HEK293 (cell line): ENCODE measurements at regions not wholly inside any gene's neighbourhood (a gene's known extent, or its start where the extent isn't known, plus 50 kb on each side); places are given as distances from the start of the nearest gene placed in this dataset.

Experiments used
- CTCF ChIA-PET: fragments of 350-600 bp; formaldehyde crosslinking; extraction: SDS; loops from one replicate; lab custom pipeline; 2021; ENCODE audit warnings: antibody characterized with exemption; lab: Yijun Ruan, JAX
- POLR2A ChIA-PET: fragments of 300-600 bp; formaldehyde crosslinking; extraction: SDS; loops from one replicate; lab custom pipeline; 2020; ENCODE audit warnings: antibody characterized with exemption, inconsistent platforms; lab: Yijun Ruan, JAX
- H3K27ac ChIP-seq: fragments of 200-500 bp; sonication (Bioruptor generic); 2 replicates; pipeline ENCODE4 v1.5.1; 2014; ENCODE audit warnings: low read depth, low read length, control low read depth, inconsistent platforms; ENCODE audit errors: extremely low read depth
- H3K36me3 ChIP-seq, 2 experiments: fragments of 200-500 bp in 1 of 2; sonication (Bioruptor generic) in 1 of 2; 1 replicate in 1 of 2; 2 replicates in 1 of 2; pipeline ENCODE4 v1.5.1; 2014 to 2017; ENCODE audit warnings: inconsistent platforms in 2 of 2, low read length in 2 of 2; ENCODE audit not compliant: control insufficient read depth in 2 of 2, insufficient read depth in 1 of 2
- H3K4me1 ChIP-seq: fragments of 200-500 bp; sonication (Bioruptor generic); 2 replicates; pipeline ENCODE4 v1.5.1; 2014; ENCODE audit warnings: mild to moderate bottlenecking, low read length, inconsistent platforms; ENCODE audit not compliant: control insufficient read depth, insufficient read depth
- H3K4me3 ChIP-seq: 2 replicates; pipeline ENCODE4 v1.5.1; 2011; ENCODE audit warnings: low read depth, mild to moderate bottlenecking, control low read depth, low read length, moderate library complexity
- H3K9me3 ChIP-seq: fragments of 200-500 bp; sonication (Bioruptor generic); 2 replicates; pipeline ENCODE4 v1.5.1; 2014; ENCODE audit warnings: low read depth, low read length, inconsistent platforms; ENCODE audit not compliant: control insufficient read depth, insufficient read depth
- EGR2 ChIP-seq: fragments of 450-650 bp; formaldehyde crosslinking; IDR thresholded peaks from 2 replicates; pipeline ENCODE4 v1.5.1; 2016; ENCODE audit warnings: low read depth, missing biosample characterization, missing genetic modification characterization
- HOXD13 ChIP-seq: sonication (generic); formaldehyde crosslinking; IDR thresholded peaks from 2 replicates; pipeline ENCODE4 v1.8.0; 2022; ENCODE audit warnings: missing genetic modification reagents, borderline replicate concordance
- KLF7 ChIP-seq: fragments of 450-650 bp; formaldehyde crosslinking; IDR thresholded peaks from 2 replicates; pipeline ENCODE4 v1.5.1; 2016; ENCODE audit warnings: missing biosample characterization, missing genetic modification characterization, borderline replicate concordance
- RBAK ChIP-seq: fragments of 450-650 bp; formaldehyde crosslinking; IDR thresholded peaks from 2 replicates; pipeline ENCODE4 v1.5.1; 2016; ENCODE audit warnings: missing biosample characterization, missing genetic modification characterization
- ZBTB1 ChIP-seq: fragments of 450-650 bp; formaldehyde crosslinking; IDR thresholded peaks from 2 replicates; pipeline ENCODE4 v1.5.1; 2016; ENCODE audit warnings: missing biosample characterization, missing genetic modification characterization
- ZBTB20 ChIP-seq: fragments of 450-650 bp; formaldehyde crosslinking; IDR thresholded peaks from 2 replicates; pipeline ENCODE4 v1.5.1; 2016; ENCODE audit warnings: missing biosample characterization, missing genetic modification characterization
- ZNF155 ChIP-seq: fragments of 450-650 bp; formaldehyde crosslinking; IDR thresholded peaks from 2 replicates; pipeline ENCODE4 v1.5.1; 2016; ENCODE audit warnings: missing biosample characterization, missing genetic modification characterization
- ZNF16 ChIP-seq: fragments of 450-650 bp; formaldehyde crosslinking; IDR thresholded peaks from 2 replicates; pipeline ENCODE4 v1.5.1; 2016; ENCODE audit warnings: low read depth, missing biosample characterization, missing genetic modification characterization
- ZNF169 ChIP-seq: fragments of 450-650 bp; formaldehyde crosslinking; IDR thresholded peaks from 2 replicates; pipeline ENCODE4 v1.5.1; 2016; ENCODE audit warnings: missing biosample characterization, missing genetic modification characterization
- ZNF202 ChIP-seq: fragments of 450-650 bp; formaldehyde crosslinking; IDR thresholded peaks from 2 replicates; pipeline ENCODE4 v1.5.1; 2016; ENCODE audit warnings: missing biosample characterization, missing genetic modification characterization, borderline replicate concordance
- ZNF354C ChIP-seq: fragments of 450-650 bp; formaldehyde crosslinking; IDR thresholded peaks from 2 replicates; pipeline ENCODE4 v1.5.1; 2016; ENCODE audit warnings: missing biosample characterization, missing genetic modification characterization, low read depth, borderline replicate concordance
- ZNF366 ChIP-seq: fragments of 450-650 bp; formaldehyde crosslinking; conservative IDR thresholded peaks from 2 replicates; pipeline ENCODE4 v1.5.1; 2016; ENCODE audit warnings: missing biosample characterization, missing genetic modification characterization
- ZNF473 ChIP-seq: fragments of 450-650 bp; formaldehyde crosslinking; IDR thresholded peaks from 2 replicates; pipeline ENCODE4 v1.5.1; 2017; ENCODE audit warnings: missing biosample characterization, missing genetic modification characterization
- ZNF48 ChIP-seq: fragments of 450-650 bp; formaldehyde crosslinking; IDR thresholded peaks from 2 replicates; pipeline ENCODE4 v1.5.1; 2016; ENCODE audit warnings: missing biosample characterization, missing genetic modification characterization
- ZNF561 ChIP-seq: fragments of 450-650 bp; IDR thresholded peaks from 2 replicates; pipeline ENCODE4 v1.5.1; 2018; ENCODE audit warnings: missing biosample characterization, missing genetic modification characterization, borderline replicate concordance
- ZNF600 ChIP-seq: fragments of 450-650 bp; formaldehyde crosslinking; IDR thresholded peaks from 2 replicates; pipeline ENCODE4 v1.5.1; 2016; ENCODE audit warnings: missing biosample characterization, missing genetic modification characterization
- ZNF610 ChIP-seq: fragments of 450-650 bp; formaldehyde crosslinking; IDR thresholded peaks from 2 replicates; pipeline ENCODE4 v1.5.1; 2016; ENCODE audit warnings: missing biosample characterization, missing genetic modification characterization, borderline replicate concordance
- ZNF707 ChIP-seq: fragments of 450-650 bp; formaldehyde crosslinking; IDR thresholded peaks from 2 replicates; pipeline ENCODE4 v1.5.1; 2016; ENCODE audit warnings: missing biosample characterization, missing genetic modification characterization
- ZNF76 ChIP-seq: fragments of 450-650 bp; formaldehyde crosslinking; IDR thresholded peaks from 2 replicates; pipeline ENCODE4; 2016; ENCODE audit warnings: low read depth, missing biosample characterization, missing genetic modification characterization, borderline replicate concordance
- TF ChIP-seq, protein P1 (sequence below): fragments of 450-650 bp; formaldehyde crosslinking; IDR thresholded peaks from 2 replicates; pipeline ENCODE4 v1.5.1; 2017; ENCODE audit warnings: missing biosample characterization, missing genetic modification characterization
- TF ChIP-seq, protein P2 (sequence below): fragments of 450-650 bp; formaldehyde crosslinking; conservative IDR thresholded peaks from 2 replicates; pipeline ENCODE4 v1.5.1; 2016; ENCODE audit warnings: low read depth, missing biosample characterization, missing genetic modification characterization
- TF ChIP-seq, protein P3 (sequence below): fragments of 450-650 bp; formaldehyde crosslinking; IDR thresholded peaks from 2 replicates; pipeline ENCODE4 v1.5.1; 2016; ENCODE audit warnings: missing biosample characterization, missing genetic modification characterization
- TF ChIP-seq, protein P4 (sequence below): fragments of 450-650 bp; formaldehyde crosslinking; IDR thresholded peaks from 2 replicates; pipeline ENCODE4 v1.5.1; 2016; ENCODE audit warnings: missing biosample characterization, missing genetic modification characterization

DNA sequence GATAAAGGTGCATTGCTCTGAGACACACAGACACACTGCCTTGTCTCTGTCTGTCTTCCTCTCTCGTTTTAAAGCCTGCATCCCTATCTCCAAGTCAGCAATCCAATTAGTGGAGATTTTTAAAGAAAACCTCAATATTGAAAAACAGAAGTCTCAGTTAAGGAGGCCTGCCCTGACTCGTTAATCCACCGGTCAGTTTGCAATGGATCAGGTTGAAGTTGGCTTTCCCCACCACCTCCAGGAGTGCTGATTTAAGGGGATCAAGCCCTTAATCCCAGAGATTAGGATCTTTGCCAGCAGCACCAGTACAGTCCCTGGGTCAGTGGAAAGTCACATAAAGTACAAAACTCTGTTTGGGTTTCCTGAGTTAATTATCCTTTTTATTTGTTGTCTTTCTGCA, 271.1 kb upstream of the ASIC2 start:
- ChIA-PET POLR2A (no interaction called here), CTCF (no interaction called here)
- H3K4me3 ChIP-seq: no peak overlapping the region
- TF ChIP-seq KLF7 (tag by site-specific recombination): no peak
- TF ChIP-seq, protein P1, sequence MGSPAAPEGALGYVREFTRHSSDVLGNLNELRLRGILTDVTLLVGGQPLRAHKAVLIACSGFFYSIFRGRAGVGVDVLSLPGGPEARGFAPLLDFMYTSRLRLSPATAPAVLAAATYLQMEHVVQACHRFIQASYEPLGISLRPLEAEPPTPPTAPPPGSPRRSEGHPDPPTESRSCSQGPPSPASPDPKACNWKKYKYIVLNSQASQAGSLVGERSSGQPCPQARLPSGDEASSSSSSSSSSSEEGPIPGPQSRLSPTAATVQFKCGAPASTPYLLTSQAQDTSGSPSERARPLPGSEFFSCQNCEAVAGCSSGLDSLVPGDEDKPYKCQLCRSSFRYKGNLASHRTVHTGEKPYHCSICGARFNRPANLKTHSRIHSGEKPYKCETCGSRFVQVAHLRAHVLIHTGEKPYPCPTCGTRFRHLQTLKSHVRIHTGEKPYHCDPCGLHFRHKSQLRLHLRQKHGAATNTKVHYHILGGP (tag by site-specific recombination): no peak
- TF ChIP-seq ZBTB1 (tag by site-specific recombination): no peak
- TF ChIP-seq ZNF76 (tag by site-specific recombination): no peak
- TF ChIP-seq ZNF354C (tag by site-specific recombination): no peak
- no peak for TF ChIP-seq ZNF610 (tag by site-specific recombination)
- TF ChIP-seq ZBTB20: no peak
- no peak for TF ChIP-seq ZNF202
- TF ChIP-seq, protein P2, sequence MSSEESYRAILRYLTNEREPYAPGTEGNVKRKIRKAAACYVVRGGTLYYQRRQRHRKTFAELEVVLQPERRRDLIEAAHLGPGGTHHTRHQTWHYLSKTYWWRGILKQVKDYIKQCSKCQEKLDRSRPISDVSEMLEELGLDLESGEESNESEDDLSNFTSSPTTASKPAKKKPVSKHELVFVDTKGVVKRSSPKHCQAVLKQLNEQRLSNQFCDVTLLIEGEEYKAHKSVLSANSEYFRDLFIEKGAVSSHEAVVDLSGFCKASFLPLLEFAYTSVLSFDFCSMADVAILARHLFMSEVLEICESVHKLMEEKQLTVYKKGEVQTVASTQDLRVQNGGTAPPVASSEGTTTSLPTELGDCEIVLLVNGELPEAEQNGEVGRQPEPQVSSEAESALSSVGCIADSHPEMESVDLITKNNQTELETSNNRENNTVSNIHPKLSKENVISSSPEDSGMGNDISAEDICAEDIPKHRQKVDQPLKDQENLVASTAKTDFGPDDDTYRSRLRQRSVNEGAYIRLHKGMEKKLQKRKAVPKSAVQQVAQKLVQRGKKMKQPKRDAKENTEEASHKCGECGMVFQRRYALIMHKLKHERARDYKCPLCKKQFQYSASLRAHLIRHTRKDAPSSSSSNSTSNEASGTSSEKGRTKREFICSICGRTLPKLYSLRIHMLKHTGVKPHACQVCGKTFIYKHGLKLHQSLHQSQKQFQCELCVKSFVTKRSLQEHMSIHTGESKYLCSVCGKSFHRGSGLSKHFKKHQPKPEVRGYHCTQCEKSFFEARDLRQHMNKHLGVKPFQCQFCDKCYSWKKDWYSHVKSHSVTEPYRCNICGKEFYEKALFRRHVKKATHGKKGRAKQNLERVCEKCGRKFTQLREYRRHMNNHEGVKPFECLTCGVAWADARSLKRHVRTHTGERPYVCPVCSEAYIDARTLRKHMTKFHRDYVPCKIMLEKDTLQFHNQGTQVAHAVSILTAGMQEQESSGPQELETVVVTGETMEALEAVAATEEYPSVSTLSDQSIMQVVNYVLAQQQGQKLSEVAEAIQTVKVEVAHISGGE (tag by site-specific recombination): no peak
- TF ChIP-seq RBAK (tag by site-specific recombination): no peak
- H3K27ac ChIP-seq: no peak overlapping the region
- no peaks in the 10 kb centered on the region for H3K36me3 ChIP-seq
- no peaks in the 10 kb centered on the region for H3K9me3 ChIP-seq
- no peaks in the 10 kb centered on the region for H3K4me1 ChIP-seq

DNA sequence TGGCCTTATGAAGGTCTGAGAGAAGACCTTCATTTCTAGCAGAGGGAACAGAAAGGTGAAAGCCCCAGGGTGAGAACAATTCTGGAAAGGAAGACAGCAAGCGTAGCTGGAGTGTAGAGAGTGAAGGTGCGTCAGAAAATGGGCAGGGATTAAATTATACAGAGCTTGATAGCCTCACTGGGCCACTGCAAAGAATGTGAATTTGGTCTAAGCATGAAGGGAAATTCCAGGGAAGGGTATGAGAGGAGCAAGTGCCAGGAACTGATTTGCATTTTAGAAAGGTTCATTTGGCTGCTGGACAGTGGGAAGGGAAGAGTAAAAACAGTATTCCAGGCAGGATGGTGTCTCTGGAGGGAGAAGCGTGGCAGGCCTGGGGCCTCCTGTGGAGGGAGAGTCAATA, 274.1 kb upstream of the ASIC2 start:
- Histone ChIP-seq H3K4me1 (no peaks in the 10 kb centered on the region), H3K4me3 (no peak overlapping the region), H3K9me3 (no peaks in the 10 kb centered on the region), H3K36me3 (no peaks in the 10 kb centered on the region), H3K27ac (no peak overlapping the region)
- TF ChIP-seq ZNF48 (tag by site-specific recombination) (no peak), HOXD13 (CRISPR knock-in tag) (no peak), ZNF155 (no peak), ZNF169 (tag by site-specific recombination) (no peak), EGR2 (tag by site-specific recombination) (no peak), ZNF366 (tag by site-specific recombination) (no peak), ZNF16 (tag by site-specific recombination) (no peak), ZNF707 (no peak), ZNF473 (tag by site-specific recombination) (no peak), ZNF561 (tag by site-specific recombination) (no peak), ZNF600 (no peak)
- TF ChIP-seq, protein P3, sequence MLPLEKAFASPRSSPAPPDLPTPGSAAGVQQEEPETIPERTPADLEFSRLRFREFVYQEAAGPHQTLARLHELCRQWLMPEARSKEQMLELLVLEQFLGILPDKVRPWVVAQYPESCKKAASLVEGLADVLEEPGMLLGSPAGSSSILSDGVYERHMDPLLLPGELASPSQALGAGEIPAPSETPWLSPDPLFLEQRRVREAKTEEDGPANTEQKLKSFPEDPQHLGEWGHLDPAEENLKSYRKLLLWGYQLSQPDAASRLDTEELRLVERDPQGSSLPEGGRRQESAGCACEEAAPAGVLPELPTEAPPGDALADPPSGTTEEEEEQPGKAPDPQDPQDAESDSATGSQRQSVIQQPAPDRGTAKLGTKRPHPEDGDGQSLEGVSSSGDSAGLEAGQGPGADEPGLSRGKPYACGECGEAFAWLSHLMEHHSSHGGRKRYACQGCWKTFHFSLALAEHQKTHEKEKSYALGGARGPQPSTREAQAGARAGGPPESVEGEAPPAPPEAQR (tag by site-specific recombination): no peak
- TF ChIP-seq, protein P4, sequence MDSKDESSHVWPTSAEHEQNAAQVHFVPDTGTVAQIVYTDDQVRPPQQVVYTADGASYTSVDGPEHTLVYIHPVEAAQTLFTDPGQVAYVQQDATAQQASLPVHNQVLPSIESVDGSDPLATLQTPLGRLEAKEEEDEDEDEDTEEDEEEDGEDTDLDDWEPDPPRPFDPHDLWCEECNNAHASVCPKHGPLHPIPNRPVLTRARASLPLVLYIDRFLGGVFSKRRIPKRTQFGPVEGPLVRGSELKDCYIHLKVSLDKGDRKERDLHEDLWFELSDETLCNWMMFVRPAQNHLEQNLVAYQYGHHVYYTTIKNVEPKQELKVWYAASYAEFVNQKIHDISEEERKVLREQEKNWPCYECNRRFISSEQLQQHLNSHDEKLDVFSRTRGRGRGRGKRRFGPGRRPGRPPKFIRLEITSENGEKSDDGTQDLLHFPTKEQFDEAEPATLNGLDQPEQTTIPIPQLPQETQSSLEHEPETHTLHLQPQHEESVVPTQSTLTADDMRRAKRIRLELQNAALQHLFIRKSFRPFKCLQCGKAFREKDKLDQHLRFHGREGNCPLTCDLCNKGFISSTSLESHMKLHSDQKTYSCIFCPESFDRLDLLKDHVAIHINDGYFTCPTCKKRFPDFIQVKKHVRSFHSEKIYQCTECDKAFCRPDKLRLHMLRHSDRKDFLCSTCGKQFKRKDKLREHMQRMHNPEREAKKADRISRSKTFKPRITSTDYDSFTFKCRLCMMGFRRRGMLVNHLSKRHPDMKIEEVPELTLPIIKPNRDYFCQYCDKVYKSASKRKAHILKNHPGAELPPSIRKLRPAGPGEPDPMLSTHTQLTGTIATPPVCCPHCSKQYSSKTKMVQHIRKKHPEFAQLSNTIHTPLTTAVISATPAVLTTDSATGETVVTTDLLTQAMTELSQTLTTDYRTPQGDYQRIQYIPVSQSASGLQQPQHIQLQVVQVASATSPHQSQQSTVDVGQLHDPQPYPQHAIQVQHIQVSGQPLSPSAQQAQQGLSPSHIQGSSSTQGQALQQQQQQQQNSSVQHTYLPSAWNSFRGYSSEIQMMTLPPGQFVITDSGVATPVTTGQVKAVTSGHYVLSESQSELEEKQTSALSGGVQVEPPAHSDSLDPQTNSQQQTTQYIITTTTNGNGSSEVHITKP (tag by site-specific recombination): no peak
- CTCF ChIA-PET: interaction anchor here (0.8 kb wide), 1 partner anchor 47 kb away, joined by 3 read pairs; no protein-coding TSS in a partner anchor
- POLR2A ChIA-PET: no interaction called here
